GM21825 (cell line): ENCODE measurements at regions not wholly inside any gene's neighbourhood (a gene's known extent, or its start where the extent isn't known, plus 50 kb on each side); places are given as distances from the start of the nearest gene placed in this dataset.
A peak's percentile ranks its signal among the peaks of the same experiment; 100 is the strongest.

Experiments
- ATAC-seq: cut with Tn5 transposase; IDR thresholded peaks from one replicate; pipeline ENCODE4 v1.9.1; 2021; ENCODE audit warnings: mild to moderate bottlenecking, moderate library complexity; ENCODE audit not compliant: unreplicated experiment

DNA sequence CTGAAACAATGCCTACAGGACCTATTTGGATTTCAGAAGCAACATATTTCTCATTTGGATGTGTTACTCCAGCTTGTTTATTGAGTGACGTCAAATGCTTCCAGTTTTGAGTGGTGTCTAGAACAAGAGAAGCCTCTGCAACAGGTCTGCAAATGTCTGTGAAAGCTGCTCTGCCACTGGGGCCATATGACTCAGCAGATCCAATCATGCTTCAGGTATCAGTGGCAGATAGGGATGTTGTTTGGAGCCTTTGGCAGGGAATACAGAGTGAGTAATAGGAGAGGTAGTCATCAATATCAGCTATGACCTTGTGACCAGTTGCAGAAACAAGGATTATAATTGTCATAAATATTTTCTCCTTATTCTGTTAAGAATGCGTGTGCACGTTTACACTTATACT, 141.1 kb upstream of the ZXDA start:
- no peak for ATAC-seq

DNA sequence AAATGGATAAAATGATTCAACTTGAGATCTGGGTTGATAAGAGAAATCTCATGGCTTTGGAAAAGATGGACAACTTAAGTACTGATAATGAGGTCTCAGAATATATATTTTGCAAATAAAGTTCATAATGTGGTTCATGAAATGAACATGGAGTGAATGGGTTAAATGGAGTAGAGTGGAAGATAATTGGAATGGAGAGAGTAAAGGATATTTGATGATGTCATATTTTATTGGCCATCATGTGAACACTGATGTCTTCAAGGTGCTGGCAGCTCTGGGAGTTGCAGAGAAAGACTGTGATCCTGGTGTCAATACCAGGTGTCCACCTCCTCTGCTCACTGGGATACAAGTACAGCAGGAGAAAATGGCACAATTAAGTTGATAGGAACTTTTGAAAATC, 133.9 kb upstream of the ZXDA start:
- no peak for ATAC-seq

DNA sequence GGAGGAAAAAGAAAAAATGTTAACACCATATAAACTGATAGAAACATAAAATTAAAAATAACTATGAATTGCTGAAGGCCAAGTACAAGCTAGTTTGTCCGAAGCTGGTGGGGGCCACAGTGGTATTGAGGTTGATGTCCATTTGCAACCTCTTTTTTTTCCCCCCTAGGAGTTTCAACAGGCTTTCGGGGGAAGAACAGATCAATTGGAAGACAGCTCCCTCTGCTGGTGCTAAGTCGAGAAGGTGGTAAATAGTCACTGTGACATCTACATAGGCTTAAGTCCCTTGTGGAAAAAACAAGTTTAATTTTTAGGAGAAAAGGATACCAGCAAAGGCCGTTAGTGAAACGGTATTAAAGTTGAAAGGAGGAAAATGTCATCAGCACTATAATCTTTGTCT, 115.7 kb upstream of the ZXDA start:
- ATAC-seq = peak; percentile 54

DNA sequence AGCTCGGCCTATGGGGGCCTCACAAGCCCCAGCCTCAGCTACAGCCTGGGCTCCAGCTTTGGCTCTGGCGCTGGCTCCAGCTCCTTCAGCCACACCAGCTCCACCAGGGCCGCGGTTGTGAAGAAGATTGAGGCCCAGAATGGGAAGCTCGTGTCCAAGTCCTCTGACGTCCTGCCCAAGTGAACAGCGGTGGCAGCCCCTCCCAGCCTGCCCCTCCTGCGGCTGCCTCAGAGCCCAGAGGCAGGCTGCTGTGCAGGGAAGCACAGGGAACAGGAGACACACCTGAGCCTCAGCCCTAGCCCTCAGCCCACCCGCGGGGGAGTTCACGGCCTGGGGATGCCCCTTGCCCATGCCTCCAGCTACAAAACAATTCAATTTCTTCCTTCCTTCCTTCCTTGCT, 75.7 kb upstream of the ZXDA start:
- ATAC-seq = no peak

DNA sequence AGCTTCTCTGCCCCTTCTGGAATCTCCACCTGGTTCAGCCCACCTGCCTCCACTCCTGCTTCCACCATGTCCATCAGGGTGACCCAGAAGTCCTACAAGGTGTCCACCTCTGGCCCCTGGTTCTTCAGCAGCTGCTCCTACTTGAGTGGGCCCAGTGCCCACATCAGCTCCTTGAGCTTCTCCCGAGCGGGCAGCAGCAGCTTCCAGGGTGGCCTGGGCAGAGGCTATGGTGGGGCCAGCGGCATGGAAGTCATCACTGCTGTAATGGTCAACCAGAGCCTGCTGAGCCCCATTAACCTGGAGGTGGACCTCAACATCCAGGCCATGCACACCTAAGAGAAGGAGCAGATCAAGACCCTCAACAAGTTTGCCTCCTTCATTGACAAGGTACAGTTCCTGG, 74.4 kb upstream of the ZXDA start:
- ATAC-seq = no peak

DNA sequence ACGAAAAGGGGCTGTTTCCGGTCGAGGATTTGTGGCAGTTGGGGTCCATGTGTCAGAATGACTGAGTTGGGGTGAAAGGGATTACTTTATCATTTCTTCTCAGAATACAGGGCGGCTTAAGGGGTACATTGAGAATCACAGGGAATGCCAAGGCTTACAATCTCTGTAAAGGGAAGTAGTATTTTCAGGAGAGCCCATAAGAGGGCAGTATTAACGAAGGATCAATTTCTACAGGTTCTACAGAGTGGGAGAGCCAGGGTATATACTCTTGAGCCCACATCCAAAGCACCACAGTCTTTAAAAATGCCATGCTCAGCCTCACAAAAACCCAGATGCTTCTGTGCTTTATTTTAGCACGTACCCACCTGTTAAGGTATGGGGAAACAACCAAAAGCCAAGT, 67.7 kb upstream of the ZXDA start:
- ATAC-seq = no peak

DNA sequence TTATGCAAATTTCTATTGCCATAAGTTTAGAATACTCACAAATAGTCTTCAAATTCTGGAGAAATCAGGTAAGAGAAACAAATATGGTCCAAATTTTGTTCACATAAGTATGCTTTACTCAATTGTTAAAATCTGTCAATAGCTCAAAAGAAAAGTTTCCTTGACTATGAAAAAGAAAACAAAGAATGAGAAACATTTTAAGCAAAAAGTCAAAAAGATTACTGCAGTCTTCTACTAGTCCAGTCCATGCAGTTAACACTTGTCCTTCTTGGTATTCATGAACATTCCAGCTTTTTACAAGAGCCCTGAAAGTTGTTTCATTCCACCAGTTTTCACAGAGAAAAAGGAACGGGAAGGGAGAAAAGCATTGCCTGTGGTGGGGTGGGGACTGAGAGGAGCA, 54.7 kb upstream of the ZXDA start:
- ATAC-seq = no peak
